GM23338 (cell line): ENCODE measurements at regions not wholly inside any gene's neighbourhood (a gene's known extent, or its start where the extent isn't known, plus 50 kb on each side); places are given as distances from the start of the nearest gene placed in this dataset.

Source experiments
- ATAC-seq: fragments of 200-7000 bp; cut with Tn5 transposase; 3 replicates; pipeline ENCODE4 v1.9.1; 2020
- DNase-seq: peaks from one replicate; pipeline ENCODE4 v3.0.0-alpha.2; 2015; ENCODE audit warnings: low spot score
- H2AFZ ChIP-seq: fragments of 200-600 bp; sonication (generic); 2 replicates; pipeline ENCODE4 v1.8.0; 2016; ENCODE audit warnings: antibody characterized with exemption, mild to moderate bottlenecking, moderate library complexity
- H3F3A ChIP-seq: fragments of 200-600 bp; sonication (generic); replicated peaks from 2 replicates; pipeline ENCODE4 v1.8.0; 2017; ENCODE audit warnings: antibody characterized with exemption, mixed run types, low read depth
- H3K27ac ChIP-seq: fragments of 200-600 bp; sonication (generic); 2 replicates; pipeline ENCODE4 v1.6.1; 2016; ENCODE audit warnings: low read depth
- H3K27me3 ChIP-seq: fragments of 200-600 bp; sonication (generic); 2 replicates; pipeline ENCODE4 v1.8.0; 2016; ENCODE audit warnings: mild to moderate bottlenecking, mixed run types, moderate library complexity; ENCODE audit not compliant: insufficient read depth
- H3K36me3 ChIP-seq: fragments of 200-600 bp; sonication (generic); 2 replicates; pipeline ENCODE4 v1.8.0; 2016; ENCODE audit warnings: mild to moderate bottlenecking; ENCODE audit not compliant: insufficient read depth
- H3K4me1 ChIP-seq: fragments of 200-600 bp; sonication (generic); 2 replicates; pipeline ENCODE4 v1.8.0; 2016; ENCODE audit warnings: mild to moderate bottlenecking, moderate library complexity; ENCODE audit not compliant: insufficient read depth
- H3K4me2 ChIP-seq: fragments of 200-600 bp; sonication (generic); 2 replicates; pipeline ENCODE4 v1.7.1; 2017; ENCODE audit warnings: mixed run types
- H3K4me3 ChIP-seq: fragments of 200-600 bp; sonication (generic); 2 replicates; pipeline ENCODE4 v1.6.1; 2016; ENCODE audit warnings: mixed run types
- H3K79me2 ChIP-seq: fragments of 200-600 bp; sonication (generic); replicated peaks from 2 replicates; pipeline ENCODE4 v1.8.0; 2017; ENCODE audit warnings: mild to moderate bottlenecking; ENCODE audit not compliant: insufficient read depth
- H3K9me2 ChIP-seq: fragments of 200-600 bp; sonication (generic); 2 replicates; pipeline ENCODE4 v1.8.0; 2017; ENCODE audit not compliant: insufficient read depth
- H4K20me1 ChIP-seq: fragments of 200-600 bp; sonication (generic); replicated peaks from 2 replicates; pipeline ENCODE4 v1.8.0; 2017; ENCODE audit warnings: mild to moderate bottlenecking; ENCODE audit not compliant: insufficient read depth
- H3K27ac Mint-ChIP-seq: 2 replicates; pipeline ENCODE4 v1.8.0; 2020; ENCODE audit warnings: inconsistent platforms, mild to moderate bottlenecking, moderate library complexity, mixed read lengths
- H3K27me3 Mint-ChIP-seq: 3 replicates; pipeline ENCODE4 v1.8.0; 2022; ENCODE audit warnings: low read depth, mild to moderate bottlenecking, moderate library complexity, mixed read lengths, inconsistent platforms; ENCODE audit not compliant: insufficient read depth, poor library complexity
- H3K36me3 Mint-ChIP-seq: 3 replicates; pipeline ENCODE4 v1.8.0; 2021; ENCODE audit warnings: low read depth, mild to moderate bottlenecking, inconsistent platforms, moderate library complexity, mixed read lengths
- H3K4me1 Mint-ChIP-seq: 3 replicates; pipeline ENCODE4 v1.8.0; 2020; ENCODE audit warnings: mild to moderate bottlenecking, inconsistent platforms, mixed read lengths
- H3K4me3 Mint-ChIP-seq: 3 replicates; pipeline ENCODE4 v1.8.0; 2021; ENCODE audit warnings: moderate library complexity, mild to moderate bottlenecking, inconsistent platforms, mixed read lengths
- H3K9me3 Mint-ChIP-seq: 3 replicates; pipeline ENCODE4 v1.8.0; 2020; ENCODE audit warnings: moderate library complexity, mild to moderate bottlenecking, inconsistent platforms, mixed read lengths
- CTCF ChIP-seq, 2 experiments: fragments of 200-600 bp in 1 of 2; sonication (generic) in 1 of 2; conservative IDR thresholded peaks; 2 replicates each; pipeline versions ENCODE4 v1.5.1 to v1.6.1; 2016 to 2017; ENCODE audit warnings: antibody characterized with exemption in 2 of 2, low read depth in 2 of 2, mild to moderate bottlenecking in 2 of 2, moderate library complexity in 1 of 2
- ETS1 ChIP-seq: IDR thresholded peaks from 2 replicates; pipeline ENCODE4 v1.6.1; 2016; ENCODE audit warnings: antibody characterized with exemption
- EZH2 ChIP-seq: fragments of 200-600 bp; sonication (generic); IDR thresholded peaks from one replicate; pipeline ENCODE4 v1.8.0; 2017; ENCODE audit warnings: antibody characterized with exemption, mild to moderate bottlenecking, low read depth; ENCODE audit not compliant: unreplicated experiment
- EZH2phosphoT487 ChIP-seq: fragments of 200-600 bp; sonication (generic); IDR thresholded peaks from one replicate; pipeline ENCODE4 v1.8.1; 2018; ENCODE audit warnings: antibody characterized with exemption; ENCODE audit not compliant: unreplicated experiment
- JUNB ChIP-seq: IDR thresholded peaks from one replicate; pipeline ENCODE4 v1.6.1; 2016; ENCODE audit warnings: antibody characterized with exemption; ENCODE audit not compliant: unreplicated experiment
- ZNF114 ChIP-seq: fragments of 250-450 bp; sonication (Bioruptor Pico); IDR thresholded peaks from 2 replicates; pipeline ENCODE4 v1.5.0; 2020; ENCODE audit warnings: mild to moderate bottlenecking, moderate library complexity

- Mint-ChIP-seq H3K4me3 (no peak overlapping the region), H3K4me1 (peaks cover 4% of the 10 kb centered on the region; the same call in 2 of the 3 replicates), H3K36me3 (no peaks in the 10 kb centered on the region; the same call in 2 of the 3 replicates), H3K9me3 (no peaks in the 10 kb centered on the region), H3K27me3 (peaks cover 43% of the 10 kb centered on the region), H3K27ac (no peak overlapping the region)
- Histone ChIP-seq H3K27ac (no peak overlapping the region), H3K4me3 (no peak overlapping the region), H3K27me3 (peaks cover 29% of the 10 kb centered on the region), H3F3A (peaks cover 10% of the 10 kb centered on the region), H4K20me1 (no peaks in the 10 kb centered on the region), H2AFZ (no peak overlapping the region), H3K4me1 (peaks cover 9% of the 10 kb centered on the region), H3K4me2 (no peak overlapping the region), H3K9me2 (no peaks in the 10 kb centered on the region), H3K79me2 (no peaks in the 10 kb centered on the region), H3K36me3 (no peaks in the 10 kb centered on the region)
- ATAC-seq (peak; percentile 11), DNase-seq (peak; percentile 86)
- TF ChIP-seq ETS1 (no peak), CTCF (conservative IDR thresholded peaks at IDR 0.05; ENCODE audit: low read depth in 2 of 2) (peak; percentile 82 to 94), JUNB (no peak)
Measured at GRCh38 chr2:121080013-121080772, 204.8 kb downstream of the TFCP2L1 start.

GRCh38 chr2:121081701-121082100 is 203.3 kb downstream of the TFCP2L1 start:
- TF ChIP-seq ZNF114, result no peak
- no peak for TF ChIP-seq EZH2
- no peak for TF ChIP-seq JUNB

GRCh38 chr2:121082191-121082590 is 202.8 kb downstream of the TFCP2L1 start:
- TF ChIP-seq EZH2phosphoT487, result no peak

More at GRCh38 chr2:121081701-121082100, 203.3 kb downstream of the TFCP2L1 start:
- Histone ChIP-seq H3K79me2 (no peaks in the 10 kb centered on the region), H3K4me2 (no peak overlapping the region), H3K36me3 (no peaks in the 10 kb centered on the region), H3K9me2 (no peaks in the 10 kb centered on the region), H3K27me3 (peaks cover 16% of the 10 kb centered on the region; the same call in 1 of the 2 replicates), H3K4me3 (no peak overlapping the region), H2AFZ (no peak overlapping the region), H3K27ac (no peak overlapping the region), H3F3A (no peaks in the 10 kb centered on the region), H3K4me1 (no peaks in the 10 kb centered on the region), H4K20me1 (no peaks in the 10 kb centered on the region)
- Mint-ChIP-seq H3K27me3 (peaks cover 36% of the 10 kb centered on the region), H3K4me3 (no peak overlapping the region), H3K4me1 (no peaks in the 10 kb centered on the region; the same call in 2 of the 3 replicates), H3K36me3 (no peaks in the 10 kb centered on the region; the same call in 2 of the 3 replicates), H3K27ac (no peak overlapping the region), H3K9me3 (no peaks in the 10 kb centered on the region)
- ATAC-seq, result no peak
- DNase-seq, result no peak

More at GRCh38 chr2:121082191-121082590, 202.8 kb downstream of the TFCP2L1 start:
- DNase-seq (no peak), ATAC-seq (no peak)
- Mint-ChIP-seq H3K4me1 (no peaks in the 10 kb centered on the region; the same call in 2 of the 3 replicates), H3K4me3 (no peak overlapping the region), H3K36me3 (no peaks in the 10 kb centered on the region; the same call in 2 of the 3 replicates), H3K27ac (no peak overlapping the region), H3K27me3 (peaks cover 36% of the 10 kb centered on the region), H3K9me3 (no peaks in the 10 kb centered on the region)
- Histone ChIP-seq H3K4me1 (no peaks in the 10 kb centered on the region), H3K9me2 (no peaks in the 10 kb centered on the region), H3K27me3 (peaks cover 14% of the 10 kb centered on the region; the same call in 1 of the 2 replicates), H4K20me1 (no peaks in the 10 kb centered on the region), H3K4me3 (no peak overlapping the region), H3K27ac (no peak overlapping the region), H3F3A (no peaks in the 10 kb centered on the region), H2AFZ (no peak overlapping the region), H3K36me3 (no peaks in the 10 kb centered on the region), H3K79me2 (no peaks in the 10 kb centered on the region), H3K4me2 (no peak overlapping the region)
